Endothelial cell of umbilical vein (primary cell): ENCODE measurements at regions not wholly inside any gene's neighbourhood (a gene's known extent, or its start where the extent isn't known, plus 50 kb on each side); places are given as distances from the start of the nearest gene placed in this dataset.
"Not testable (repeated sequence)": the region's sequence is repeated elsewhere in the genome, so short reads cannot be mapped to it uniquely, and the experiment has no call there.

ENCODE experiments used
- EZH2 ChIP-seq: IDR thresholded peaks from 2 replicates; pipeline ENCODE4 v1.6.1; 2012; ENCODE audit warnings: borderline replicate concordance, low read depth, mild to moderate bottlenecking, moderate library complexity, low read length, inconsistent platforms; ENCODE audit not compliant: severe bottlenecking
- POLR2A ChIP-seq: IDR thresholded peaks from 2 replicates; pipeline ENCODE4 v1.6.1; 2012; ENCODE audit warnings: low read depth, mild to moderate bottlenecking, control low read depth, low read length
- TF ChIP-seq, protein P1 (sequence below), 2 donors: IDR thresholded peaks; 1 replicate in 1 of 2; 2 replicates in 1 of 2; pipeline ENCODE4 v1.5.1; 2011; ENCODE audit warnings: low read length in 2 of 2, mild to moderate bottlenecking in 2 of 2, moderate library complexity in 2 of 2, control low read depth in 1 of 2, inconsistent platforms in 1 of 2, low read depth in 1 of 2; ENCODE audit not compliant: insufficient read depth in 1 of 2; ENCODE audit errors: extremely low read depth in 1 of 2

DNA sequence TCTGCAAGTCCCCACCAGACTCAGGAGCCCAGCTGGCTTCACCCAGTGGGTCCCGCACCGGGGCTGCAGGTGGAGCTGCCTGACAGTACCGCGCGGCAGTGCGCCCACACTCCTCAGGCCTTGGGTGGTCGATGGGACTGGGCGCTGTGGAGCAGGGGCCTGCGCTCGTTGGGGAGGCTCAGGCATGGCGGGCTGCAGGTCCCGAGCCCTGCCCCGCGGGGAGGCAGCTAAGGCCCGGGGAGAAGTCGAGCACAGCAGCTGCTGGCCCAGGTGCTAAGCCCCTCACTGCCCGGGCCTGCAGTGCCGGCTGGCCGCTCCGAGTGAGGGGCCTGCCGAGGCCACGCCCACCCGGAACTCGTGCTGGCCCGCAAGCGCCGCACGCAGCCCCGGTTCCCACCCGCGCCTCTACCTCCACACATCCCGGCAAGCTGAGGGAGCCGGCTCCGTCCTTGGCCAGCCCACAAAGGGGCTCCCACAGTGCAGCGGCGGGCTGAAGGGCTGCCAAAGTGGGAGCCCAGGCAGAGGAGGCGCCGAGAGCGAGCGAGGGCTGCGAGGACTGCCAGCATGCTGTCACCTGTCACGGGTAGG, 2021.7 kb upstream of the LRRTM1 start:
- TF ChIP-seq, protein P1, sequence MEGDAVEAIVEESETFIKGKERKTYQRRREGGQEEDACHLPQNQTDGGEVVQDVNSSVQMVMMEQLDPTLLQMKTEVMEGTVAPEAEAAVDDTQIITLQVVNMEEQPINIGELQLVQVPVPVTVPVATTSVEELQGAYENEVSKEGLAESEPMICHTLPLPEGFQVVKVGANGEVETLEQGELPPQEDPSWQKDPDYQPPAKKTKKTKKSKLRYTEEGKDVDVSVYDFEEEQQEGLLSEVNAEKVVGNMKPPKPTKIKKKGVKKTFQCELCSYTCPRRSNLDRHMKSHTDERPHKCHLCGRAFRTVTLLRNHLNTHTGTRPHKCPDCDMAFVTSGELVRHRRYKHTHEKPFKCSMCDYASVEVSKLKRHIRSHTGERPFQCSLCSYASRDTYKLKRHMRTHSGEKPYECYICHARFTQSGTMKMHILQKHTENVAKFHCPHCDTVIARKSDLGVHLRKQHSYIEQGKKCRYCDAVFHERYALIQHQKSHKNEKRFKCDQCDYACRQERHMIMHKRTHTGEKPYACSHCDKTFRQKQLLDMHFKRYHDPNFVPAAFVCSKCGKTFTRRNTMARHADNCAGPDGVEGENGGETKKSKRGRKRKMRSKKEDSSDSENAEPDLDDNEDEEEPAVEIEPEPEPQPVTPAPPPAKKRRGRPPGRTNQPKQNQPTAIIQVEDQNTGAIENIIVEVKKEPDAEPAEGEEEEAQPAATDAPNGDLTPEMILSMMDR (IDR thresholded peaks at IDR 0.05; ENCODE audit: extremely low read depth in 1 of 2, insufficient read depth in 1 of 2, low read depth in 1 of 2, low read length in 2 of 2), result not testable (repeated sequence)
- not testable (repeated sequence) for TF ChIP-seq POLR2A, EZH2
